ENCODE measurements at regions not wholly inside any gene's neighbourhood (a gene's known extent, or its start where the extent isn't known, plus 50 kb on each side); places are given as distances from the start of the nearest gene placed in this dataset.

GRCh38 chrX:110584083-110584482, 211.5 kb downstream of the CHRDL1 start:
- TF ChIP-seq CTCF (IDR thresholded peaks at IDR 0.05; ENCODE audit: control extremely low read depth, extremely low read depth, low read depth, missing control alignments): no peak
- ChIA-PET CTCF (no interaction called here), POLR2A (no interaction called here)
- DNase-seq (ENCODE audit: extremely low spot score): no peak

GRCh38 chrX:110588164-110588563, 207.5 kb downstream of the CHRDL1 start:
- no peak for DNase-seq (ENCODE audit: extremely low spot score)

GRCh38 chrX:110588853-110589252, 206.8 kb downstream of the CHRDL1 start:
- ChIA-PET CTCF (no interaction called here), POLR2A (no interaction called here)
- no peak for DNase-seq (ENCODE audit: extremely low spot score)
- TF ChIP-seq CTCF (IDR thresholded peaks at IDR 0.05; ENCODE audit: control extremely low read depth, extremely low read depth, low read depth, missing control alignments): no peak

More at GRCh38 chrX:110588164-110588563, 207.5 kb downstream of the CHRDL1 start:
- ChIA-PET POLR2A (no interaction called here), CTCF (no interaction called here)
- TF ChIP-seq CTCF (IDR thresholded peaks at IDR 0.05; ENCODE audit: control extremely low read depth, extremely low read depth, low read depth, missing control alignments): no peak

- ChIA-PET POLR2A (no interaction called here), CTCF (no interaction called here)
- TF ChIP-seq CTCF (IDR thresholded peaks at IDR 0.05; ENCODE audit: control extremely low read depth, extremely low read depth, low read depth, missing control alignments): no peak
- DNase-seq (ENCODE audit: extremely low spot score): no peak
Measured at GRCh38 chrX:110600745-110601310, 194.8 kb downstream of the CHRDL1 start.

GRCh38 chrX:110614596-110614995, 181.0 kb downstream of the CHRDL1 start:
- no peak for DNase-seq (ENCODE audit: extremely low spot score)
- ChIA-PET POLR2A (no interaction called here), CTCF (no interaction called here)
- no peak for TF ChIP-seq CTCF (IDR thresholded peaks at IDR 0.05; ENCODE audit: control extremely low read depth, extremely low read depth, low read depth, missing control alignments)

All from GM10248 (cell line).